Hippocampal formation (tissue), 2 donors: ENCODE measurements at regions not wholly inside any gene's neighbourhood (a gene's known extent, or its start where the extent isn't known, plus 50 kb on each side); places are given as distances from the start of the nearest gene placed in this dataset.

Experiments
- DNase-seq, 2 donors: peaks; one replicate each; lab custom pipeline; 2025; lab: John Stamatoyannopoulos, UW

- DNase-seq, result no peak
These were observed 57.0 kb upstream of the LMX1B start for GRCh38 chr9:126556560-126557250.

GRCh38 chr9:126558051-126558665 lies 55.6 kb upstream of the LMX1B start:
- peak; percentile 5 to 44 for DNase-seq

- no peak for DNase-seq
These were observed 54.4 kb upstream of the LMX1B start for GRCh38 chr9:126559296-126559695.

GRCh38 chr9:126561582-126561981 lies 52.1 kb upstream of the LMX1B start:
- DNase-seq, result no peak

- no peak for DNase-seq
These were observed 50.2 kb upstream of the LMX1B start for GRCh38 chr9:126563556-126563955.
